ENCODE measurements at regions not wholly inside any gene's neighbourhood (a gene's known extent, or its start where the extent isn't known, plus 50 kb on each side); places are given as distances from the start of the nearest gene placed in this dataset.
"Not testable (repeated sequence)": the region's sequence is repeated elsewhere in the genome, so short reads cannot be mapped to it uniquely, and the experiment has no call there.

- DNase-seq (ENCODE audit: low spot score) = no peak
Observed at GRCh38 chr6:15839969-15840541, 177.2 kb upstream of the DTNBP1 start.

GRCh38 chr6:15837205-15837604 is 174.4 kb upstream of the DTNBP1 start:
- no peak for DNase-seq (ENCODE audit: low spot score)

- DNase-seq (ENCODE audit: low spot score) = no peak
Observed at GRCh38 chr6:15832841-15833240, 170.0 kb upstream of the DTNBP1 start.

GRCh38 chr6:15829156-15829555 is 166.3 kb upstream of the DTNBP1 start:
- DNase-seq (ENCODE audit: low spot score) = no peak

GRCh38 chr6:15827496-15828255 is 164.8 kb upstream of the DTNBP1 start:
- no peak for DNase-seq (ENCODE audit: low spot score)

GRCh38 chr6:15826814-15827318 is 164.0 kb upstream of the DTNBP1 start:
- DNase-seq (ENCODE audit: low spot score) = no peak

GRCh38 chr6:15825332-15825930 is 162.6 kb upstream of the DTNBP1 start:
- DNase-seq (ENCODE audit: low spot score) = no peak

GRCh38 chr6:15824811-15825210 is 162.0 kb upstream of the DTNBP1 start:
- no peak for DNase-seq (ENCODE audit: low spot score)

GRCh38 chr6:15823838-15824414 is 161.1 kb upstream of the DTNBP1 start:
- no peak for DNase-seq (ENCODE audit: low spot score)

- DNase-seq (ENCODE audit: low spot score) = no peak
Observed at GRCh38 chr6:15822835-15823234, 160.0 kb upstream of the DTNBP1 start.

GRCh38 chr6:15819841-15820240 is 157.0 kb upstream of the DTNBP1 start:
- DNase-seq (ENCODE audit: low spot score) = no peak

- no peak for DNase-seq (ENCODE audit: low spot score)
Observed at GRCh38 chr6:15819226-15819625, 156.4 kb upstream of the DTNBP1 start.

- no peak for DNase-seq (ENCODE audit: low spot score)
Observed at GRCh38 chr6:15818491-15818890, 155.7 kb upstream of the DTNBP1 start.

- no peak for DNase-seq (ENCODE audit: low spot score)
Observed at GRCh38 chr6:15818044-15818443, 155.2 kb upstream of the DTNBP1 start.

GRCh38 chr6:15817100-15817499 is 154.3 kb upstream of the DTNBP1 start:
- DNase-seq (ENCODE audit: low spot score) = no peak

- no peak for DNase-seq (ENCODE audit: low spot score)
Observed at GRCh38 chr6:15816661-15817060, 153.8 kb upstream of the DTNBP1 start.

- not testable (repeated sequence) for DNase-seq (ENCODE audit: low spot score)
Observed at GRCh38 chr6:15813698-15814097, 150.9 kb upstream of the DTNBP1 start.

GRCh38 chr6:15811107-15811506 is 148.3 kb upstream of the DTNBP1 start:
- DNase-seq (ENCODE audit: low spot score) = no peak

- DNase-seq (ENCODE audit: low spot score) = no peak
Observed at GRCh38 chr6:15810618-15811017, 147.8 kb upstream of the DTNBP1 start.

GRCh38 chr6:15809367-15809766 is 146.5 kb upstream of the DTNBP1 start:
- DNase-seq (ENCODE audit: low spot score) = no peak

- DNase-seq (ENCODE audit: low spot score) = no peak
Observed at GRCh38 chr6:15804164-15805154, 141.6 kb upstream of the DTNBP1 start.

- no peak for DNase-seq (ENCODE audit: low spot score)
Observed at GRCh38 chr6:15802466-15802865, 139.6 kb upstream of the DTNBP1 start.

Measured in hematopoietic multipotent progenitor cell treated with erythropoietin and hydrocortisone succinate and interleukin-3 and kit ligand, for 17 days (in vitro differentiated cells).